ENCODE measurements at regions not wholly inside any gene's neighbourhood (a gene's known extent, or its start where the extent isn't known, plus 50 kb on each side); places are given as distances from the start of the nearest gene placed in this dataset.

GRCh38 chr1:4019606-4020331 lies 119.7 kb upstream of the C1orf174 start:
- no peak for DNase-seq (ENCODE audit: low spot score)
- in situ Hi-C loops (cut with MboI; ENCODE audit: low pct_unique_long_range_greater_than_20kb, low sequenced_read_pairs, unreplicated experiment): no loop called here
- TF ChIP-seq CTCF (IDR thresholded peaks at IDR 0.05; ENCODE audit: extremely low read depth, insufficient read depth, missing control alignments): no peak

- in situ Hi-C loops (cut with MboI; ENCODE audit: low pct_unique_long_range_greater_than_20kb, low sequenced_read_pairs, unreplicated experiment): no loop called here
- TF ChIP-seq CTCF (IDR thresholded peaks at IDR 0.05; ENCODE audit: extremely low read depth, insufficient read depth, missing control alignments): no peak
- DNase-seq (ENCODE audit: low spot score): no peak
Observed at GRCh38 chr1:4020449-4020848, 120.4 kb upstream of the C1orf174 start.

GRCh38 chr1:4021136-4021973 lies 121.3 kb upstream of the C1orf174 start:
- TF ChIP-seq CTCF (IDR thresholded peaks at IDR 0.05; ENCODE audit: extremely low read depth, insufficient read depth, missing control alignments): no peak
- in situ Hi-C loops (cut with MboI; ENCODE audit: low pct_unique_long_range_greater_than_20kb, low sequenced_read_pairs, unreplicated experiment): no loop called here
- no peak for DNase-seq (ENCODE audit: low spot score)

GRCh38 chr1:4021974-4022268 lies 121.8 kb upstream of the C1orf174 start:
- in situ Hi-C loops (cut with MboI; ENCODE audit: low pct_unique_long_range_greater_than_20kb, low sequenced_read_pairs, unreplicated experiment): no loop called here
- no peak for DNase-seq (ENCODE audit: low spot score)
- TF ChIP-seq CTCF (IDR thresholded peaks at IDR 0.05; ENCODE audit: extremely low read depth, insufficient read depth, missing control alignments): no peak

- TF ChIP-seq CTCF (IDR thresholded peaks at IDR 0.05; ENCODE audit: extremely low read depth, insufficient read depth, missing control alignments): no peak
- in situ Hi-C loops (cut with MboI; ENCODE audit: low pct_unique_long_range_greater_than_20kb, low sequenced_read_pairs, unreplicated experiment): no loop called here
Observed at GRCh38 chr1:4022715-4023114, 122.6 kb upstream of the C1orf174 start.

GRCh38 chr1:4023678-4024077 lies 123.6 kb upstream of the C1orf174 start:
- in situ Hi-C loops (cut with MboI; ENCODE audit: low pct_unique_long_range_greater_than_20kb, low sequenced_read_pairs, unreplicated experiment): no loop called here
- DNase-seq (ENCODE audit: low spot score): no peak
- TF ChIP-seq CTCF (IDR thresholded peaks at IDR 0.05; ENCODE audit: extremely low read depth, insufficient read depth, missing control alignments): no peak

More at GRCh38 chr1:4022715-4023114, 122.6 kb upstream of the C1orf174 start:
- DNase-seq (ENCODE audit: low spot score): no peak
